Gastrocnemius medialis (tissue), 4 donors: ENCODE measurements at regions not wholly inside any gene's neighbourhood (a gene's known extent, or its start where the extent isn't known, plus 50 kb on each side); places are given as distances from the start of the nearest gene placed in this dataset.

ENCODE experiments used
- ATAC-seq, 2 donors: fragments of 150-250 bp; one replicate each; pipeline ENCODE4 v1.9.1; 2016
- DNase-seq, 2 donors: peaks; one replicate each; pipeline ENCODE4 v3.0.0-alpha.2; 2019
- H3K27ac ChIP-seq, 4 donors: fragments of 200-600 bp; sonication (generic); 1 replicate in 1 of 4; 2 replicates in 3 of 4; pipeline ENCODE4 v1.5.1; 2016 to 2018; ENCODE audit warnings: mild to moderate bottlenecking in 2 of 4, moderate library complexity in 1 of 4
- H3K27me3 ChIP-seq, 3 donors: fragments of 200-600 bp; sonication (generic) in 2 of 3; 1 replicate in 1 of 3; 2 replicates in 2 of 3; pipeline versions ENCODE4 v1.5.1 to v1.6.0; 2016 to 2019; ENCODE audit warnings: mild to moderate bottlenecking in 1 of 3, moderate library complexity in 1 of 3
- H3K36me3 ChIP-seq, 2 donors: fragments of 200-600 bp; sonication (generic) in 1 of 2; one replicate each; pipeline ENCODE4 v1.5.1; 2017 to 2018
- H3K4me1 ChIP-seq, 2 donors: fragments of 200-600 bp; sonication (generic) in 1 of 2; one replicate each; pipeline ENCODE4 v1.5.1; 2016 to 2017; ENCODE audit warnings: mild to moderate bottlenecking in 2 of 2
- H3K4me3 ChIP-seq, 4 donors: fragments of 200-600 bp; sonication (generic) in 3 of 4; 1 replicate in 1 of 4; 2 replicates in 3 of 4; pipeline ENCODE4 v1.5.1; 2016 to 2019; ENCODE audit warnings: mild to moderate bottlenecking in 2 of 4
- H3K9me3 ChIP-seq, 3 donors: fragments of 200-600 bp; sonication (generic) in 2 of 3; 1 replicate in 1 of 3; 2 replicates in 2 of 3; pipeline ENCODE4 v1.5.1; 2016 to 2019
- CTCF ChIP-seq, 5 experiments: fragments of 450-650 bp in 3 of 5; fragments of 200-600 bp in 2 of 5; sonication (generic) in 2 of 5; IDR thresholded peaks in 4 of 5; conservative IDR thresholded peaks in 1 of 5; 1 replicate in 4 of 5; 2 replicates in 1 of 5; pipeline ENCODE4 v1.5.1; 2016 to 2019; ENCODE audit warnings: antibody characterized with exemption in 5 of 5, mild to moderate bottlenecking in 3 of 5, moderate library complexity in 3 of 5
- POLR2A ChIP-seq, 2 donors: fragments of 450-650 bp; IDR thresholded peaks; one replicate each; pipeline ENCODE4 v1.6.1; 2017; ENCODE audit warnings: antibody characterized with exemption in 2 of 2, mild to moderate bottlenecking in 2 of 2, moderate library complexity in 2 of 2
- in situ Hi-C, 4 donors: fragments of 200-750 bp; cut with MboI; loops; one replicate each; pipeline versions ENCODE4 v1.15.0 to v1.8.0; 2017; ENCODE audit warnings: low sequenced_read_pairs in 4 of 4
- intact Hi-C: fragments of 100-400 bp; cut with DNase I; formaldehyde crosslinking; loops from one replicate; pipeline ENCODE4 v1.15.1; 2023; ENCODE audit warnings: low total_unique reads

- Histone ChIP-seq H3K27me3 (no peaks in the 10 kb centered on the region), H3K27ac (no peak overlapping the region), H3K4me3 (no peak overlapping the region), H3K4me1 (peaks cover 3 to 5% of the 10 kb centered on the region in 2 donors), H3K36me3 (no peaks in the 10 kb centered on the region), H3K9me3 (no peaks in the 10 kb centered on the region)
- in situ Hi-C loops: no loop called here
- intact Hi-C loops: no loop called here
- TF ChIP-seq POLR2A (IDR thresholded peaks at IDR 0.05): no peak
- no peak for TF ChIP-seq CTCF (IDR thresholded peaks at IDR 0.05 in 4 of 5, conservative IDR thresholded peaks at IDR 0.05 in 1 of 5)
- DNase-seq (no peak), ATAC-seq (no peak)
These were observed 208.1 kb upstream of the NR2F2 start for GRCh38 chr15:96122077-96123027.

- in situ Hi-C loops: no loop called here
- intact Hi-C loops: no loop called here
- DNase-seq: no peak
- Histone ChIP-seq H3K27ac (no peak overlapping the region), H3K4me3 (no peak overlapping the region), H3K36me3 (no peaks in the 10 kb centered on the region), H3K27me3 (no peaks in the 10 kb centered on the region), H3K4me1 (peaks cover 3 to 5% of the 10 kb centered on the region in 2 donors), H3K9me3 (no peaks in the 10 kb centered on the region)
- no peak for TF ChIP-seq CTCF (IDR thresholded peaks at IDR 0.05 in 4 of 5, conservative IDR thresholded peaks at IDR 0.05 in 1 of 5)
- no peak for TF ChIP-seq POLR2A (IDR thresholded peaks at IDR 0.05)
- no peak for ATAC-seq
These were observed 207.5 kb upstream of the NR2F2 start for GRCh38 chr15:96123028-96123400.

- no peak overlapping the region for H3K4me3 ChIP-seq
- ATAC-seq (no peak), DNase-seq (no peak)
- no peak overlapping the region for H3K27ac ChIP-seq
- TF ChIP-seq CTCF (IDR thresholded peaks at IDR 0.05 in 4 of 5, conservative IDR thresholded peaks at IDR 0.05 in 1 of 5) (no peak), POLR2A (IDR thresholded peaks at IDR 0.05) (no peak)
- H3K9me3 ChIP-seq: no peaks in the 10 kb centered on the region
- H3K27me3 ChIP-seq: no peaks in the 10 kb centered on the region
- intact Hi-C loops (no loop called here), in situ Hi-C loops (no loop called here)
- H3K36me3 ChIP-seq: no peaks in the 10 kb centered on the region
- H3K4me1 ChIP-seq: peaks cover 3 to 5% of the 10 kb centered on the region in 2 donors
These were observed 206.8 kb upstream of the NR2F2 start for GRCh38 chr15:96123630-96124187.

- Histone ChIP-seq H3K27me3 (no peaks in the 10 kb centered on the region), H3K4me3 (no peak overlapping the region), H3K4me1 (peaks cover 3 to 5% of the 10 kb centered on the region in 2 donors), H3K9me3 (no peaks in the 10 kb centered on the region), H3K36me3 (no peaks in the 10 kb centered on the region), H3K27ac (no peak overlapping the region)
- DNase-seq (no peak), ATAC-seq (no peak)
- in situ Hi-C loops (no loop called here), intact Hi-C loops (no loop called here)
- no peak for TF ChIP-seq POLR2A (IDR thresholded peaks at IDR 0.05)
- TF ChIP-seq CTCF (IDR thresholded peaks at IDR 0.05 in 4 of 5, conservative IDR thresholded peaks at IDR 0.05 in 1 of 5): no peak
These were observed 206.1 kb upstream of the NR2F2 start for GRCh38 chr15:96124436-96124835.
